ENCODE measurements at regions not wholly inside any gene's neighbourhood (a gene's known extent, or its start where the extent isn't known, plus 50 kb on each side); places are given as distances from the start of the nearest gene placed in this dataset.

GRCh38 chr11:10945196-10945595 lies 87.3 kb upstream of the ZBED5 start:
- DNase-seq = no peak

- DNase-seq = no peak
These were observed 86.1 kb upstream of the ZBED5 start for GRCh38 chr11:10943968-10944367.

- DNase-seq = no peak
These were observed 84.8 kb upstream of the ZBED5 start for GRCh38 chr11:10942620-10943019.

GRCh38 chr11:10941871-10942270 lies 84.0 kb upstream of the ZBED5 start:
- DNase-seq = no peak

GRCh38 chr11:10941414-10941813 lies 83.6 kb upstream of the ZBED5 start:
- no peak for DNase-seq

- DNase-seq = no peak
These were observed 81.0 kb upstream of the ZBED5 start for GRCh38 chr11:10938650-10939387.

- no peak for DNase-seq
These were observed 80.4 kb upstream of the ZBED5 start for GRCh38 chr11:10938231-10938630.

GRCh38 chr11:10937385-10937771 lies 79.5 kb upstream of the ZBED5 start:
- no peak for DNase-seq

- no peak for DNase-seq
These were observed 79.0 kb upstream of the ZBED5 start for GRCh38 chr11:10936626-10937384.

- no peak for DNase-seq
These were observed 77.2 kb upstream of the ZBED5 start for GRCh38 chr11:10935015-10935559.

GRCh38 chr11:10934293-10934860 lies 76.5 kb upstream of the ZBED5 start:
- DNase-seq = no peak

GRCh38 chr11:10933455-10934292 lies 75.8 kb upstream of the ZBED5 start:
- DNase-seq = peak; percentile 96

GRCh38 chr11:10932976-10933375 lies 75.1 kb upstream of the ZBED5 start:
- no peak for DNase-seq

GRCh38 chr11:10931761-10932670 lies 74.2 kb upstream of the ZBED5 start:
- peak; percentile 26 for DNase-seq

GRCh38 chr11:10930972-10931760 lies 73.3 kb upstream of the ZBED5 start:
- peak; percentile 65 for DNase-seq

- peak; percentile 36 for DNase-seq
These were observed 72.5 kb upstream of the ZBED5 start for GRCh38 chr11:10930224-10930971.

- DNase-seq = no peak
These were observed 69.7 kb upstream of the ZBED5 start for GRCh38 chr11:10927538-10927937.

- DNase-seq = no peak
These were observed 69.0 kb upstream of the ZBED5 start for GRCh38 chr11:10926801-10927211.

GRCh38 chr11:10925149-10925926 lies 67.5 kb upstream of the ZBED5 start:
- no peak for DNase-seq

Data from dermis blood vessel endothelial cell (primary cell).